ENCODE measurements at regions not wholly inside any gene's neighbourhood (a gene's known extent, or its start where the extent isn't known, plus 50 kb on each side); places are given as distances from the start of the nearest gene placed in this dataset.

DNA sequence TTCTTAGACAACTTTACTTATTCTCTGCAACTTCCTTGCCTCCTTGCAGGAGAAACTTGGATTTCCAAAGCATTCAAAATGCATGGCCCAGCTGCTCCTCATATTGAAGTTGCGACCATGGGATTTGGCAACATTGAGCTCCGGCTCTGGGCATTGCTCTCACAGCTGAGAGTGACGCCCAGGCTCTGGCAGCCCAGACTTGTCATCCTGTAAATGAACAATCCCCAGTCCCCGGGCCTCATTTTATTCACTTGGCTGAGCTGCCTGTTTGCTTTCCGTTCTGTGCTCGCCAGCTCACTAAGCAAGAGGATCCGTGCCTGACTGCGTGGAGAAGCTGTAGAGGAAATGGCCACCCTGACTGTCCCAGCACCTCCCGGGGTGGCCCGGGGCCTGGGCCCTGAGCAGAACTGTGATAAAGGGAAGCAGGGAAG, 119.5 kb upstream of the CD93 start:
- peak; percentile 91 for DNase-seq (ENCODE audit: low spot score)

GRCh38 chr20:23205211-23205610, 119.1 kb upstream of the CD93 start:
- no peak for DNase-seq (ENCODE audit: low spot score)

DNA sequence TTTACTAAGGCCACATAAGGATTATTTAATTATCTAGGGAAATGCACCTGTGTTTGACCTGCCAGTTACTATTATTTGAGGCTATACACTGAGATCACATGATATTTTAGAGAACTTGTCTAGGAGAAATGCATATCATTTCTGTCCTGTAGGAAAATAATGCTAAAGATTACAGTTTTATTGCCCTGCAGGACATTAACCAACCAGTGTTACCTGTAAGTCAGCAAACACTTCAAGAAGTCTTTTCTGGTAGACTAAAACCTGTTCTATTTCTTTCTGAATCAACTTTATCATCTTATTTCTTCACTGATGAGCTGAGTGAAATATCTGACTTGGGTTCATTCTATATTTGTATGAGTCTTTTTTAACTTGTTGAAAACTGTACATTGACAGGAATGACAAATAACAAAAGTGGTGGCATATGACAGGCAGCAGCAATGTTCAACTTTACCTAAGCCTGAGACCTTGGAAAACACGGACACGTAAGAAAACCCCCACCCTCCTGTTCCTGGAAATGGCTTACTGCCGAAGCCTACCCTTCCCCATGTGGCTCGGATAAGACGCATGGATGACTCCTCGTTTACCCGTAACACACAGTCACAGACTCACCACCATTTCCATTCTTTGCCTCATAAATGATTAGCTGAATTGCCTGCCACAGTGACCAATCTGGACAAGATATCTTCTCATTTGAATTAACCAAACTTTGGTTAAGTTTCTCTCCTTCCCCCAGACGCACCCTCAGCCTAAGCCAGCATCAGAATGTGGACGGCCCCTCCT, 118.0 kb upstream of the CD93 start:
- DNase-seq (ENCODE audit: low spot score): peak; percentile 46

DNA sequence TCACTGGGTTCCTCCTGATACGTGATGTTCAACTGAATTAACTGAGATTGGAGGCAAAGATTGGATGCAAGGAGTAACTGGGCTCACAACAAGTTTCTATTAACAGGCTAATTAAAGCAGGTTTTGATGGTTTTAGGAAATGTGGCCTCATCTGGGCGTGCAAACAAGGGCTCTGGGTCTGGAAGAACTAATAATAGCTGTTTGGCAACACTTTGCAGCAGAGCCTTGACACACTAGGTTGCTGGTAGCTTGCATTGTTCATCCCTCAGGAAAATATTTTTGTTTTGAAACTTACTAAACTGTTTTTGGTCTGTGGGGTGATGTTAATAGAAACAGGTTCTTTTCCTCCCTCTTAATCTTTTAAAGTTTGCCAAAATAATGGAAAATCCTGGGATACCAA, 117.2 kb upstream of the CD93 start:
- no peak for DNase-seq (ENCODE audit: low spot score)

DNA sequence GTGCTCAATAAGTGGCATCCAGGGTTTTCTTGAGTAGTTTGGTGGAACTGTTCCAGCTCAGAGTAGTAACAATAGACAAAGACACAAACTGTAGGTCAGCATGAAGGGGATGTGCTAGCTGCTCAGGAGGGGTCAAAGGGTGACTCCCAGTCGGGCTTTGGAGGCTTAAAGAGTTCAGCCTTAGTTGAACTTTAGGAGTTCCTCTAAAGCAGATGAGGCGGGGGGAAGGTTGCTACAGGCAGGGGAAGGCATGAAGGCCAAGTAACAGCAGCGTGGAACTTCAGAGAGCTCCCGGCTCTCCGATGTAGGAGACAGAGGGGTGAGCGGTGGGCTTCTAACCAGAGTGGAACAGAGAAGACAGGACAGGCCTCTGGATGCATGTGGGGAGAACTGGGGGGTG, 115.5 kb upstream of the CD93 start:
- no peak for DNase-seq (ENCODE audit: low spot score)

GRCh38 chr20:23200914-23201313, 114.8 kb upstream of the CD93 start:
- DNase-seq (ENCODE audit: low spot score): peak; percentile 67

DNA sequence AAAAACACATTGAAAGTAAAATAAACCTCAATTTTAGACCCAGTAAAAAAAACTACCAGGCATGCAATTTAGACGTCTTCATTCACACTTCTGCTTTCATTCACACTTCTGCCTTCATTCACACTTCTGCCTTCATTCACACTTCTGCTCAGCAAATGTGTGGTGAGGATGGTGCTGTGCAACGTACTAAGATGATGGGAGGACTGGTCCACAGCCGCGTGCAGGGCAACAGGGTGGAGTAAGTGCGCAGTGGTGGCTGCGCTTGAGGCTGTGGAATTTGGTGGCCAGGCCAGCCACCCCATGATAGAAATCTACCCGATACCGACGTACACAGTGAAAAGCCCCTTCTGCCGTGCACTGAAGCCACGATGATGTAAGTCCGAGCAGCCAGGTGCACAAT, 114.3 kb upstream of the CD93 start:
- DNase-seq (ENCODE audit: low spot score): no peak

DNA sequence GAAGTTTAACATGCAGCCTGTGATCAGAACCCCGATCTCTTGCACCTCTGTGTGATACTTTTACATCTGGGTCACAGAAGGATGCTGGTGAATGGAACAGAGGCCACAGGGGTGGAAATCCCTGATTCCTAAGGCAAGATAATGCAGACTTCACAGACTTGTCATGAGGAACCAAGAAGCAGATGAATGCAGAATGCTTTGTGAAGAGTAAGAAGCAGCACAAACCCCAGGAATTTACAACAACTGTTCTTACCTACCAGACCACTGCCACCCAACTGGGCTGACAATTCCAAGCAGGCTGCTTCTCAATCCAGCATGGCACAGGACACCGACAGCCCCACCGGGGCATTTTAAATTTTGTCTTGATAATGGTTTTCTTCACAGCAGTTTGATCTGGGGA, 113.2 kb upstream of the CD93 start:
- no peak for DNase-seq (ENCODE audit: low spot score)

GRCh38 chr20:23198815-23199214, 112.7 kb upstream of the CD93 start:
- DNase-seq (ENCODE audit: low spot score): no peak

DNA sequence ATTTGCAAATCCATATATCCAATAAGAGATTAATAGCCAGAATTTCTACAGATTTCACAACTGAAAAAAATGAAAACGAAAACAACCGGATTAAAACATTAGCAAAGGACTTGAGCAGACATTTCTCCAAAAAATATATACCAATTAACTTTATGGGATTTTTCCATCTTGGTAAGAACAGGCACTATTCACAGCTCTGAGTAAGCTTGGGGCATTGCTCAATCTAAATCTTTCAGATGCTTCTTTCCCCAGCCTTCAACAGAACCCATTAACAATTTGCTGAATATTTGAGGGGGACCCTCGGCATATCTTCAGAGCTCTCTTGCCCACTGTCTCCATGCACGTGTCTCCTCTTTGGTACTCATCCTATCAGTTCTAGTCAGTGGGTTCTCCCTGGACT, 111.7 kb upstream of the CD93 start:
- no peak for DNase-seq (ENCODE audit: low spot score)

- no peak for DNase-seq (ENCODE audit: low spot score)
Measured at GRCh38 chr20:23195636-23196035, 109.5 kb upstream of the CD93 start.

DNA sequence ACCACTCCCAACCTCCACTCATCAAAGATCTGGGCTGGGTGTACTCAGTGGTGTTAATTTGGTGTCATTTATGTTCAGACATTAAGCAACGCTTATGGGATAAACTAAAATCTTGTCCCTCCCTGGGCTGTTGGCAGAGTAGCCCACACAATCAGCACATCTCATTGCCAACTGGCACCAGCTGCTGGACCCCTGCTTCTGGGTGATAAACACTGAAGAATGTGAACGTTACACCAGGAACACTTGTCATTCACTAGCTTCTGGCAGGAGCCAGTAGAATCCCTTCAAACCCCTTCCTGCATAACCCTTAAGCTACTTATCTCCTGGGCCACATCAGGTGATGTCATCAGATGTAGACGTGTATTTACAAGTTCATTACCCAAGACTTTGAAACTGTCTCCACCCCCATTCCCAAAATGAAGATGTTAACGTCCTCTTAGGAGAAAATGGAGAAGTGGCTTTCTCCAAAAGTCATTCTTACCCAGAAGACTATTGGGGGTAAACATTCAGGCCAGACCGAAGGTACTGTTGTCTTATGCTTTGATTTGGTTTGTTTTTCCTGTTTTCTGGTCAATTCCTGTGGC, 107.8 kb upstream of the CD93 start:
- DNase-seq (ENCODE audit: low spot score): no peak

DNA sequence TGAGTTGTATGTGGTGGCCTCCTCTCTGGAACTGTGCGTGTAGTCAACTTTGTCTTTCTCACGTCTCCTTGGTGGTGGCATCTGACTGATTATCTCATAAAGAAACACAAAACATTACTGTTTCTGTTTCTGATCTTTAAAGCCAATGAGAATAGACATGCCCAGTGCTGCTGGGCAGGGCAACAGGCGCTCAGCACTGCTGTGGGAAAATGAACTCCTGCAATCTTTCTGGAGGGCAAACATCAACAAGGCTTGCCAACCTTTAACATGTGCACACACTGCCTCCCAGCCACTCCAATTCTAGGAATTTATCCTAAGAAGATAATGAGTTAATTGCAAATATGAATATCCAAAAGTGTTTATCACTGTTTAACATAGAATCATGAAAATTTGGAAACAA, 106.3 kb upstream of the CD93 start:
- DNase-seq (ENCODE audit: low spot score): no peak

DNA sequence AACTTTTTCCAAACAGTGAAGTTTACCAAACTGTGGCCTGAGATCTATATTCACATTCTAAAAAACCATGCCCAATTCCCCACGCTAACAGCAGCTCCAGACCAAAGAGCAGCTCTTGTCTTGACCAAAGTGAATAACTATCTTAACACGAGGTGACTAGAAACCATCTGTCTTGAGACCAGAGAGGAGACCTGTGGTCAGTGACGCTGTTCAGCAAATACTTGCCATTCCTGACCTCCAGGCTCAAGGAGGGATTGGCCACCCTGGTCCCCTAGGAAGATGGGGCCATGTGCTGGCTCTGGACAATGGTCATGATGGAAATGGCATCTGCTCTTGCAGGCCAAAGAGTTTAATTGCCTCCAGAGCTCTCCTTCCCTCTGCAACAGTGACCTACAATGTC, 104.4 kb upstream of the CD93 start:
- no peak for DNase-seq (ENCODE audit: low spot score)

DNA sequence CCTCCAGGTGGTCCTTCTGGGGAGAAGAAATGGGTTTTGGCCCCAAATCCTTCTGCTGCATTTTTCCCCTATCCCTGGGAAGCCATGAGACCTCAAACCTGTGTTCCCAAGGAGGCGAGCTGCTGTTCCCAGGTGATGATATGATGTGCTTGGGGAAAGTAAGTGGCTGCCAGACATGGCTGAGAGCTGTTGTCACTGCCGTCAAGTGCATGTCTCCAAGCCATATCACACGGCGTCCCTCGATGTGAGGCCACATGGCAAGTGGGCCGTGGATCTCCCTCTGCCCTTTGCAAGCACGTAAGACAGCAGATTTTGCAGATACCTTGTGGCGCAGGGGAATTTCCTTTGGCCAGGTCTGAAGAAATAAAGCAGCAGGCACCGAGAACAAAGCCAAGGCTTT, 103.7 kb upstream of the CD93 start:
- no peak for DNase-seq (ENCODE audit: low spot score)

- DNase-seq (ENCODE audit: low spot score): no peak
Measured at GRCh38 chr20:23189341-23189740, 103.2 kb upstream of the CD93 start.

DNA sequence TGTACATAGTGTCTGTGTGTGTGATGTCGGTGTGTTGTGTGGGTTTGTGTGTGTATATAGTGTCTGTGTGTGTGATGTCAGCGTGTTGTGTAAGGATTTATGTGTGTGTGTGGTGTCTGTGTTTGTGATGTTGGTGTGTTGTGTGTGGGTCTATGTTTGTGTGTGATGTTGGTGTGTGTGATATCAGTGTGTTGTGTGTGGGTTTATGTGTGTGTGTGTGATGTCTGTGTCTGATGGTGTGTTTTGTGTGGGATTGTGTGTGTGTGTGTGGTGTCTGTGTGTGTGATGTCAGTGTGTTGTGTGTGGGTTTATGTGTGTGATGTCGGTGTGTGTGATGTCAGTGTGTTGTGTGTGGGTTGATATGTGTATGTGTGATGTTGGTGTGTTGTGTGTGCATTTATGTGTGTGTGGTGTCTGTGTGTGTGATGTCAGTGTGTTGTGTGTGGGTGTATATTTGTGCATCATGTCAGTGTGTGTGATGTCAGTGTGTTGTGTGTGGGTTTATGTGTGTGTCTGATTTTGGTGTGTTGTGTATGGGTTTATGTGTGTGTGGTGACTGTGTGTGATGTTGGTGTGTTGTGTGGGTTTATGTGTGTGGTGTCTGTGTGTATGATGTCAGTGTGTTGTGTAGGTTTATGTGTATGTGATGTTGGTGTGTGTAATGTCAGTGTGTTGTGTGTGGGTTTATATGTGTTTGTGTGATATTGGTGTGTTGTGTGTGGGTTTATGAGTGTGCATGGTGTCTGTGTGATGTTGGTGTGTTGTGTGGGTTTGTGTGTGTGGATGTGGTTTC, 102.4 kb upstream of the CD93 start:
- no peak for DNase-seq (ENCODE audit: low spot score)

GRCh38 chr20:23187751-23188150, 101.6 kb upstream of the CD93 start:
- peak; percentile 45 for DNase-seq (ENCODE audit: low spot score)

DNA sequence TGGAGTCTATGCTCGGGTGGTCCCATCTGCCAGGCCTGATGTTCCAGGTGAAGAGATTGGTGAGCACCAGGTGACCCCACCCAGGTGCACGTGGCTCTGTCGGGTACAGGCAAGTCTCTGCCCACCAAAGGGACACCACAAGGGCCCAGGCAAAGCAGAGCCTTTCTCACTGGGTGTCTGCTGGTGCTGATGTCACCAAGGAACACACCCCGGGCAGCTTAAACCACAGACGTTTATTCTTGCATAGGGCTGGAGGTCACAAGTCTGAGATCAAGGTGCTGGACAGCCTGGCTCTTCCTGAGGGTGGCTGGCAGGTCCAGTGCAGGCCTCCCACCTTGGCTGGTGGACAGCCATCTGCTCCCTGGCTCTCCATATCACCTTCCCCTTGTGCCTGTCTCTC, 100.7 kb upstream of the CD93 start:
- no peak for DNase-seq (ENCODE audit: low spot score)

GRCh38 chr20:23180451-23180921, 94.4 kb upstream of the CD93 start:
- no peak for DNase-seq (ENCODE audit: low spot score)

- DNase-seq (ENCODE audit: low spot score): no peak
Measured at GRCh38 chr20:23179766-23180403, 93.8 kb upstream of the CD93 start.

DNA sequence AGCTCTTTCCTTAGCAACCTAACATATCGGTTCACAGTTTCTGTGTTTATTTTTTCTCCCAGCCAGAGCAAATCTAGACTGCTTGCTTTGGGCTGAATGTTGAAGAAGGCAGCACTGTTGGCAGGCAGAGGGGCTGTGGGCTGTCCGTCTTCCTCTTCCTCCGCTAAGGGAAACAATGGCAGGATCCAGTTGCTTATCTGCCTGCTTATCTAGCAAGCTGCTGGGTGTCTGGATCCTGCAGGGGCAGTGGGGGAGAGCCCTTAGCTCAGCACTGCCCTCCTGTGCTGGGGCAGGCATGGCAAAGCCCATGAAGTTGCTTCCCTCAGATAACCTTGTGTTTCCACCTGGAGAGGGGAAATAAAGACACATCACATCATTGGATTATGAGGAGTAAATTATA, 92.7 kb upstream of the CD93 start:
- no peak for DNase-seq (ENCODE audit: low spot score)

GRCh38 chr20:23174821-23175220, 88.7 kb upstream of the CD93 start:
- DNase-seq (ENCODE audit: low spot score): no peak

Measured in kidney tubule cell (primary cell).